ENCODE measurements at regions not wholly inside any gene's neighbourhood (a gene's known extent, or its start where the extent isn't known, plus 50 kb on each side); places are given as distances from the start of the nearest gene placed in this dataset.

- H3K4me1 ChIP-seq (ENCODE audit: insufficient read depth, low read length): no peaks in the 10 kb centered on the region
- Mint-ChIP-seq H3K27ac (no peak overlapping the region), H3K9me3 (peaks cover 8% of the 10 kb centered on the region), H3K4me1 (ENCODE audit: low read depth) (no peaks in the 10 kb centered on the region), H3K4me3 (no peak overlapping the region), H3K27me3 (no peaks in the 10 kb centered on the region), H3K36me3 (ENCODE audit: low read depth) (no peaks in the 10 kb centered on the region)
- no peak overlapping the region for H3K4me3 ChIP-seq (ENCODE audit: low read length)
- no peak overlapping the region for H3K27ac ChIP-seq (ENCODE audit: low read depth in 1 of 2, low read length in 2 of 2)
- peaks cover 0 to 5% of the 10 kb centered on the region in 2 experiments for H3K9me3 ChIP-seq (ENCODE audit: control insufficient read depth in 1 of 2, insufficient read depth in 1 of 2, low read length in 2 of 2)
- intact Hi-C loops (cut with DNase I, micrococcal nuclease): no loop called here
- ATAC-seq (ENCODE audit: poor library complexity) (no peak), DNase-seq (no peak)
- CTCF ChIA-PET: no interaction called here
- no peaks in the 10 kb centered on the region for H3K36me3 ChIP-seq (ENCODE audit: insufficient read depth, low read length)
- H3K27me3 ChIP-seq (ENCODE audit: control insufficient read depth in 1 of 2, insufficient read depth in 2 of 2, low read length in 2 of 2): no peaks in the 10 kb centered on the region
- no peak for TF ChIP-seq CTCF (IDR thresholded peaks at IDR 0.05)
- POLR2A ChIA-PET: no interaction called here
These were observed 265.2 kb upstream of the SPHKAP start for GRCh38 chr2:228446734-228447133.

DNA sequence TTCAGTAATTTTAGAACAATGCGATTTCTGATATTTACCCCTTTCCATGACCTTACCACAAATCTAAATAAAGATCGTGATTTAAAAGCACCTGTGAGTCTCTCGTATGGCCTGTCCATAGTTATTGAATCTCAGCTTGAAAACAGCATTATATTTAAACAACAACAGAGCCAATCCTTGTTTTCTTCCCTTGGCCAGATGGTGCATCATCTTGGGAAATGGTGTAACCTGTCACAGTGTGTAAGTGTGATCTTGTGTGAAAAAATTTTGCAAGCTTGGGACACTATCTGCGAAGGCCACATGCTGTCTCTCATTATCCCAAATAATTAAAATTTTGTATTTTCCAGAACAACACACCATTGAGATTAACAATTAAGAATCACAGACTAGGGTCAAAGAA is 262.7 kb upstream of the SPHKAP start:
- no peak for DNase-seq
- Mint-ChIP-seq H3K4me1 (ENCODE audit: low read depth) (no peaks in the 10 kb centered on the region), H3K9me3 (peaks cover 5% of the 10 kb centered on the region), H3K36me3 (ENCODE audit: low read depth) (no peaks in the 10 kb centered on the region), H3K4me3 (no peak overlapping the region), H3K27ac (no peak overlapping the region), H3K27me3 (no peaks in the 10 kb centered on the region)
- Histone ChIP-seq H3K4me1 (ENCODE audit: insufficient read depth, low read length) (no peaks in the 10 kb centered on the region), H3K9me3 (ENCODE audit: control insufficient read depth in 1 of 2, insufficient read depth in 1 of 2, low read length in 2 of 2) (peaks cover 0 to 5% of the 10 kb centered on the region in 2 experiments), H3K36me3 (ENCODE audit: insufficient read depth, low read length) (no peaks in the 10 kb centered on the region), H3K27ac (ENCODE audit: low read depth in 1 of 2, low read length in 2 of 2) (no peak overlapping the region), H3K4me3 (ENCODE audit: low read length) (no peak overlapping the region), H3K27me3 (ENCODE audit: control insufficient read depth in 1 of 2, insufficient read depth in 2 of 2, low read length in 2 of 2) (no peaks in the 10 kb centered on the region)
- no peak for TF ChIP-seq CTCF (IDR thresholded peaks at IDR 0.05)
- POLR2A ChIA-PET: no interaction called here
- ATAC-seq (ENCODE audit: poor library complexity): no peak
- intact Hi-C loops (cut with DNase I, micrococcal nuclease): no loop called here
- CTCF ChIA-PET: no interaction called here

GRCh38 chr2:228433721-228434120 is 252.2 kb upstream of the SPHKAP start:
- DNase-seq: no peak
- H3K4me1 ChIP-seq (ENCODE audit: insufficient read depth, low read length): no peaks in the 10 kb centered on the region
- H3K4me3 ChIP-seq (ENCODE audit: low read length): no peak overlapping the region
- no peaks in the 10 kb centered on the region for H3K36me3 ChIP-seq (ENCODE audit: insufficient read depth, low read length)
- CTCF ChIA-PET: no interaction called here
- Mint-ChIP-seq H3K4me1 (ENCODE audit: low read depth) (no peaks in the 10 kb centered on the region), H3K4me3 (no peak overlapping the region), H3K27me3 (no peaks in the 10 kb centered on the region), H3K36me3 (ENCODE audit: low read depth) (no peaks in the 10 kb centered on the region), H3K9me3 (peaks cover 12% of the 10 kb centered on the region), H3K27ac (no peak overlapping the region)
- intact Hi-C loops (cut with DNase I, micrococcal nuclease): no loop called here
- no peaks in the 10 kb centered on the region for H3K9me3 ChIP-seq (ENCODE audit: control insufficient read depth in 1 of 2, insufficient read depth in 1 of 2, low read length in 2 of 2)
- POLR2A ChIA-PET: no interaction called here
- no peaks in the 10 kb centered on the region for H3K27me3 ChIP-seq (ENCODE audit: control insufficient read depth in 1 of 2, insufficient read depth in 2 of 2, low read length in 2 of 2)
- TF ChIP-seq CTCF (IDR thresholded peaks at IDR 0.05): no peak
- no peak overlapping the region for H3K27ac ChIP-seq (ENCODE audit: low read depth in 1 of 2, low read length in 2 of 2)
- ATAC-seq (ENCODE audit: poor library complexity): no peak

Data from CD4-positive, alpha-beta T cell (primary cell).